Hematopoietic multipotent progenitor cell treated with erythropoietin and hydrocortisone succinate and interleukin-3 and kit ligand, for 15 days (in vitro differentiated cells): ENCODE measurements at regions not wholly inside any gene's neighbourhood (a gene's known extent, or its start where the extent isn't known, plus 50 kb on each side); places are given as distances from the start of the nearest gene placed in this dataset.
"Not testable (repeated sequence)": the region's sequence is repeated elsewhere in the genome, so short reads cannot be mapped to it uniquely, and the experiment has no call there.

Experiments used
- DNase-seq: peaks from one replicate; pipeline ENCODE4 v3.0.0-alpha.2; 2015; ENCODE audit warnings: low spot score

DNA sequence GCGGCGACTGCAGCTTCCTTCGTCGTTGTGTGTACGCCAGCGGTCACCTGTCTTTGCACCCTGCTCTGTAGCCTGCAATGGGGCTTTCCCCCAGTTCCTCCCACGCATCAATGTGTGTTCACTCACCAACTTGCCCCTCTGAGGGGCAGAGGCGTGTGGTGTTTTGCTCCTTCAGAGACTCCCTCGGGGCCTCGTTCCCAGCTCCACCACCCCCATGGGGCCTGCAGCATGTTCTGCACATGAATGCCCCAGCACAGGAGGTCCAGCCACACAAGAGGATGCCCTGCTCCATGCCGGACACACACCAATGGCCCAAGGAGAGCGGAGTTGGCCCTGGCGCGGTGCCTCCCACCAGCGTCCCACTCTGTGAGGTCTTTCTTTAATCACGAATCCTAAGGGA lies 196.8 kb downstream of the BANP start:
- not testable (repeated sequence) for DNase-seq

DNA sequence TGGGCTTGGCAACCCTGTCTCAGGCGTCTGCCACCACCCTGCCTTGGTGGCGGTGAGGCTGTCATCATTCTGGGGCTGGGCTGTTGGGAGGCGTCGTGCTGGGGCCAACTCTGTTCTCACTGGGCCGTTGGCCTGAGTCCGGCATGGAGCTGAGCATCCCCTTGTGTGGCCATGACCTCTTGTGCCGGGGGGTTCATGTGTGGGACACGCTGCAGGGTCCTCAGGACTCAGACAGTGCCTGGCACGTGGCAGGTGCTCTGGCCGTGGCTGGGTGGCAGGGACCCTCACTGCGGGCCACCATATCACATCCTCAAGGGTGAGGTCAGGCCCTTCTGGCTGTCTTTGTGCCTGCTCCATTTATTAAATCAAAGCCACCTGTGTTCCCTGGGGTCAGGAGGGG lies 197.4 kb downstream of the BANP start:
- DNase-seq, result not testable (repeated sequence)

GRCh38 chr16:88149158-88149603 lies 197.9 kb downstream of the BANP start:
- DNase-seq, result not testable (repeated sequence)

DNA sequence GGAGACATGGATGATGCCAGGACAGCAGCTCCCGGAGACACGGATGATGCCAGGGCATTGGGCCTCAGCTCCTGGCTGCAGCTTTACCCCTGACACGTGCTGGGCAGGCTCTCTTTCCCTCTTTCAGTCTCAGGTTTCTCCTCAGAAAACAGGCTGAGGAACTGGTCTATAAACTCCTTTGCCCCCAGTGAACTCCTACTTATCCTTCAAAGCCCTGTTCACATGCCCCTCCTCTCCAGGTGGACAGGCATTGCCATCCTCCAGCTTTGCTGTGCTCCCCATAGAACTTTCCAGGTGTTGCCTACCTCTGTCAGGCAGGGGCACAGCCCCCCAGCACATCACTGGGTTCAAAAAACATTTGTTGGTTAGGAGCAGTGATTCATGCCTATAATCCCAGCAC lies 198.4 kb downstream of the BANP start:
- not testable (repeated sequence) for DNase-seq

GRCh38 chr16:88150456-88151128 lies 199.4 kb downstream of the BANP start:
- not testable (repeated sequence) for DNase-seq

- DNase-seq, result not testable (repeated sequence)
These were observed 199.9 kb downstream of the BANP start for GRCh38 chr16:88151129-88151499.

GRCh38 chr16:88151859-88152843 lies 200.9 kb downstream of the BANP start:
- DNase-seq, result not testable (repeated sequence)

GRCh38 chr16:88152879-88153278 lies 201.6 kb downstream of the BANP start:
- DNase-seq, result not testable (repeated sequence)

DNA sequence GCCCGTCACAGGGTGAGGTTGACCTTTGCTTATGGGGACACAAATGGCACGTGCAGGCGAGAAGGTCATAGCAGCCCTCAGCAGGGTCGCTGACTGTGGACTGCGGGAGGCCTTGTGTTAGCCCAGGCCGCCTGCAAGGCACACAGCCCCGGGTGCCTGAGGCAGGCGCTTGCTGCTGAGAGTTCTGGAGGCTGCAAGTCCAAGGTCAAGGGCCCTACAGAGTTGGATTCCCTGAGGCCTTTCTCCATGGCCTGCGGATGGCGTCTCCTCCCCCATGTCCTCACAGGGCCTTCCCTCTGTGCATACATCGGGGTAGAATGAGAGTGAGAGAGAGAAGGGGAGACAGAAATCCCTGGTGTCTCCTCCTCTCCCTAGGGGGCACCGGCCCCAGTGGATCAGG lies 202.3 kb downstream of the BANP start:
- DNase-seq, result not testable (repeated sequence)

DNA sequence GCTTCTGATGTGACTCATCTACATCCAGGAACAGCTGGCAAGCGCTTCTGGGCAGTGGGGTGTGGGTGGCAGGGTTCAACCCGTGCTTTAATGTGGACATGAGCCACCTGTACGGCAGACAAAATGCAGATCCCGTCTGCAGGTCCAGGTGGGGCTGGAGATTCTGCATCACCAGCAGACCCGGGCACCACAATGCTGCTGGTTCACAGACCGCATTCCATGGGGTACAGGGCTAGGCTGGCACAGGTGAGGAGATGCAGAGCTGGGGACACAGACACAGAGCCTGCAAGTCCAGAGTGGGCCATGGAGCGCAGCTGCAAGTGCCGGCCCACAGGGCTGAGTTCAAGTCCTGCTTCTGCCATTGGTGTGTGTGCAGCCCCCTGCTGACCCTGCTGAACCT lies 203.7 kb downstream of the BANP start:
- DNase-seq, result not testable (repeated sequence)

DNA sequence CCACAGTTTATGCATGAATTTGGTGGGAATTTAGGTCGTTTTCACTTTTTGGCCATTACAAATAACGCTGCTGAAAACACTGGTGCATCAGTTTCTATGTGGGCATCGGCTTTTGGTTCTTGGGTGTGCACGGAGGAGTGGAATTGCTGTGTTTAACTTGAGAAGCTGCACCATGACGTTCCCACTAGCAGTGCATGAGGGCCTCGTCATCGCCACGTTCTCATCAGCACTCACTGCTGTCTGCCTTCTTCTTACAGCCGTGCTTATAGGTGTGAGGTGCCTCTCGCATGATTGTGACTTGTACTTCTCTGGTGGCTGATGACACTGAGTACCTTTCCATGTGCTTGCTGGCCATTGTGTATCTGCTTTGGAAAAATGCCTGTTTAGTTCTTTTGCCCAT lies 204.4 kb downstream of the BANP start:
- not testable (repeated sequence) for DNase-seq

GRCh38 chr16:88156640-88157283 lies 205.5 kb downstream of the BANP start:
- not testable (repeated sequence) for DNase-seq

DNA sequence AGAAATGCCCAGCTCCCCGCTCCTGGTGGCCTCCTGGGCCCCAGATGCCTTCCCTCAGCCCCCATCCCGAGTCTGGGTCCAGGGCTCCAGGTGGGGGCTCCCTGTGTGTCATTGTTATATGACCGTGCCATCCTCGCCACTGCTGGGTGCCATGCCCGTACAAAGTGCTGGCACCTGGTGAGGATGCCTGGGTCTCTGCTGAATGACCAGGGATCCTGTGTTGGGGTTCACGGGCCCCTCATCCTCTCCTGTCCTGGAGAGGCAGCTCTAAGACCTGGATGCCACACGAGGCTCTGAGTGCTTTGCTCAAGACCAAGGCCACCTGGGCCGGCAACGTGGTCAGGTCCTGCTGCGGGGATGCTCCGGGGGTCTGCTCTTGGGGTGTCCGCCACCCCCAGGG lies 206.5 kb downstream of the BANP start:
- DNase-seq, result not testable (repeated sequence)

- DNase-seq, result not testable (repeated sequence)
These were observed 207.2 kb downstream of the BANP start for GRCh38 chr16:88158256-88159045.

GRCh38 chr16:88159046-88159896 lies 208.0 kb downstream of the BANP start:
- DNase-seq, result not testable (repeated sequence)

DNA sequence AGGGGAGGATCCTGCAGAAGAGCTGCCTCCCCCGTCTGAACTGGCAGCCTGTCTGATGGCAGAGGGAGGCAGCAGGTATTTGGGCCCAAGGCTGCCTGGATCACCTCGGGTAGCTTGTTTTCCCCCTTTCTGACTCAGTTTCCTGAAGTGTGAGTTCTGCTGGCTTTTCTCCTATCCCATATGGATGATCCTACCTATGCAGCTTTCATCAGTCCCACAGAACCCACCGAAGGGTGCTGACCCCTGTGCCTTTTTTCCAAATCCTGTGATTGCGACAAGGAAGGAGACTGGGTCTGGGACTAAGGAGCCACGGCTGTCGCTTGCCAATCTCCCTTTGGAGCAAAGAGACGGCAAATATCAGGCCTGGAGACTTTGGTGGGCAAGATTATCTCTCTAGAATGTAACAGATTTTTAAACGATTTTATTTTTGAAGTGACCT lies 208.7 kb downstream of the BANP start:
- not testable (repeated sequence) for DNase-seq

GRCh38 chr16:88161191-88161590 lies 210.0 kb downstream of the BANP start:
- not testable (repeated sequence) for DNase-seq

GRCh38 chr16:88161623-88162275 lies 210.5 kb downstream of the BANP start:
- DNase-seq, result not testable (repeated sequence)

- DNase-seq, result not testable (repeated sequence)
These were observed 211.5 kb downstream of the BANP start for GRCh38 chr16:88162778-88163177.
